Endothelial cell (in vitro differentiated cells): ENCODE measurements at regions not wholly inside any gene's neighbourhood (a gene's known extent, or its start where the extent isn't known, plus 50 kb on each side); places are given as distances from the start of the nearest gene placed in this dataset.
A peak's percentile ranks its signal among the peaks of the same experiment; 100 is the strongest.

Experiments
- DNase-seq: peaks from one replicate; pipeline ENCODE4 v3.0.0; 2021; ENCODE audit warnings: low spot score
- H3K27ac Mint-ChIP-seq: one replicate; pipeline ENCODE4 v1.8.0; 2021; ENCODE audit warnings: mixed read lengths, inconsistent platforms; ENCODE audit not compliant: unreplicated experiment
- H3K27me3 Mint-ChIP-seq: one replicate; pipeline ENCODE4 v1.8.0; 2021; ENCODE audit warnings: mild to moderate bottlenecking, moderate library complexity, mixed read lengths, inconsistent platforms; ENCODE audit not compliant: unreplicated experiment
- H3K36me3 Mint-ChIP-seq: one replicate; pipeline ENCODE4 v1.8.0; 2021; ENCODE audit warnings: mild to moderate bottlenecking, low read depth, mixed read lengths, inconsistent platforms; ENCODE audit not compliant: unreplicated experiment
- H3K4me1 Mint-ChIP-seq: one replicate; pipeline ENCODE4 v1.8.0; 2021; ENCODE audit warnings: mild to moderate bottlenecking, mixed read lengths, inconsistent platforms; ENCODE audit not compliant: unreplicated experiment
- H3K4me3 Mint-ChIP-seq: one replicate; pipeline ENCODE4 v1.8.0; 2021; ENCODE audit warnings: mild to moderate bottlenecking, mixed read lengths, inconsistent platforms; ENCODE audit not compliant: unreplicated experiment
- H3K9me3 Mint-ChIP-seq: one replicate; pipeline ENCODE4 v1.8.0; 2021; ENCODE audit warnings: mixed read lengths, inconsistent platforms; ENCODE audit not compliant: unreplicated experiment
- CTCF ChIP-seq: fragments of 200-600 bp; sonication (generic); IDR thresholded peaks from one replicate; pipeline ENCODE4 v1.5.0; 2021; ENCODE audit warnings: antibody characterized with exemption; ENCODE audit not compliant: unreplicated experiment

- no peak overlapping the region for H3K4me3 Mint-ChIP-seq
- no peaks in the 10 kb centered on the region for H3K9me3 Mint-ChIP-seq
- DNase-seq: no peak
- no peaks in the 10 kb centered on the region for H3K36me3 Mint-ChIP-seq
- H3K27me3 Mint-ChIP-seq: no peaks in the 10 kb centered on the region
- TF ChIP-seq CTCF: no peak
- peaks cover 4% of the 10 kb centered on the region for H3K4me1 Mint-ChIP-seq
- no peak overlapping the region for H3K27ac Mint-ChIP-seq
These were observed 2371.1 kb downstream of the MAT2B start for GRCh38 chr5:165876538-165876937.

GRCh38 chr5:165877475-165877874 is 2372.1 kb downstream of the MAT2B start:
- peaks cover 4% of the 10 kb centered on the region for H3K4me1 Mint-ChIP-seq
- H3K27ac Mint-ChIP-seq: no peak overlapping the region
- H3K9me3 Mint-ChIP-seq: no peaks in the 10 kb centered on the region
- H3K4me3 Mint-ChIP-seq: no peak overlapping the region
- no peaks in the 10 kb centered on the region for H3K36me3 Mint-ChIP-seq
- H3K27me3 Mint-ChIP-seq: no peaks in the 10 kb centered on the region
- TF ChIP-seq CTCF: no peak
- DNase-seq: no peak

GRCh38 chr5:165881259-165881658 is 2375.8 kb downstream of the MAT2B start:
- no peaks in the 10 kb centered on the region for H3K9me3 Mint-ChIP-seq
- no peak overlapping the region for H3K4me3 Mint-ChIP-seq
- no peak overlapping the region for H3K27ac Mint-ChIP-seq
- peaks cover 4% of the 10 kb centered on the region for H3K4me1 Mint-ChIP-seq
- no peaks in the 10 kb centered on the region for H3K27me3 Mint-ChIP-seq
- no peaks in the 10 kb centered on the region for H3K36me3 Mint-ChIP-seq
- DNase-seq: peak; percentile 6
- TF ChIP-seq CTCF: no peak

- H3K27me3 Mint-ChIP-seq: no peaks in the 10 kb centered on the region
- no peaks in the 10 kb centered on the region for H3K4me1 Mint-ChIP-seq
These were observed 2376.7 kb downstream of the MAT2B start for GRCh38 chr5:165882099-165882498.

More at GRCh38 chr5:165882099-165882498, 2376.7 kb downstream of the MAT2B start:
- no peak for DNase-seq
- Mint-ChIP-seq H3K27ac (no peak overlapping the region), H3K36me3 (no peaks in the 10 kb centered on the region), H3K9me3 (no peaks in the 10 kb centered on the region), H3K4me3 (no peak overlapping the region)
- TF ChIP-seq CTCF: no peak
